ENCODE measurements at regions not wholly inside any gene's neighbourhood (a gene's known extent, or its start where the extent isn't known, plus 50 kb on each side); places are given as distances from the start of the nearest gene placed in this dataset.
A peak's percentile ranks its signal among the peaks of the same experiment; 100 is the strongest.

DNA sequence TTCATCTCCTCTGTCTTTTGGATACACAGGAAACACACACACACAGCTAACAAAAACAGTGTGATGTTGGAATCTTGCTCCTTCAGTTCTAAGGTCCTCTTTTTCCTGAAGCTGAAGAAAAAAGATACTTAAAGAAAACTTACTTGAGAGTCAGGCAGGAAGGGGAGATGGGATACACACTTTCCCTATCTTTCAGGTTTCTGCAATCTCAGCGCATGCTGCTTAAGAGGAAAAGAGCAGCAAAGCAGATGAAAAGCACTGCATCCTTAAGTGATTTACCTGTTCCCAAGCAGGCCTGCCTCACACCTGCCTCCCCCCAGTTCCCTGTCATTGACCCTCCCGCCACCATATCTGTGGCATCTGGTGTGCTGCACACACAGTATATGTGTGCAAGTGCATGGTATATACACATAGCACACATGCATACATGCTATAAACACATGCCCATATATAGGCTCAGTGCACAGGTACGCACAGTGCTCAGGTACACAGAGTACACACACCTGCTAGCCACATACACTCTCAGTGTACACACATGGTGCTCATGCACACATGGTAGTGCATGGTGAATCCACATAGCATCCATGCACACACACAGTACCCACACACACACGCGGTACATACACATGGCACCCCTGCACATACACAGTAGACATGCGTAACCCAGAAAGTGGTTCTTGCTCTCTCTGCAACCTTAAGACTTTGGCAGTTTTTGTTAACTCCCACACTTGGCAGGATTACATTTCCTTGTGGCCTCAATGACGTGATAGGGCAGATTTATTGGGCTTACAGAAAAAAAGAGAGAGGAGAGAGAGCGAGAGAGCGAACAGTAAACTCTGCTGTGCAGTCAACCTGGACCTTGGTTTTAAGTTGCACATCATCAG lies 166.9 kb downstream of the TOMM20 start:
- Mint-ChIP-seq H3K4me3 (no peak overlapping the region), H3K27me3 (no peaks in the 10 kb centered on the region), H3K36me3 (ENCODE audit: low read depth) (peaks cover 14% of the 10 kb centered on the region), H3K9me3 (no peaks in the 10 kb centered on the region), H3K4me1 (peaks cover 83% of the 10 kb centered on the region), H3K27ac (peak overlapping the region; percentile 94)
- DNase-seq = no peak
- CTCF ChIA-PET = interaction anchor here (0.7 to 1.5 kb wide), 3 partner anchors 8 to 32 kb away, joined by 3 to 5 read pairs (median 4); no protein-coding TSS in a partner anchor
- POLR2A ChIA-PET = interaction anchor here (0.5 to 0.6 kb wide), 3 partner anchors 64 to 466 kb away, joined by 3 to 4 read pairs (median 4); no protein-coding TSS in a partner anchor

DNA sequence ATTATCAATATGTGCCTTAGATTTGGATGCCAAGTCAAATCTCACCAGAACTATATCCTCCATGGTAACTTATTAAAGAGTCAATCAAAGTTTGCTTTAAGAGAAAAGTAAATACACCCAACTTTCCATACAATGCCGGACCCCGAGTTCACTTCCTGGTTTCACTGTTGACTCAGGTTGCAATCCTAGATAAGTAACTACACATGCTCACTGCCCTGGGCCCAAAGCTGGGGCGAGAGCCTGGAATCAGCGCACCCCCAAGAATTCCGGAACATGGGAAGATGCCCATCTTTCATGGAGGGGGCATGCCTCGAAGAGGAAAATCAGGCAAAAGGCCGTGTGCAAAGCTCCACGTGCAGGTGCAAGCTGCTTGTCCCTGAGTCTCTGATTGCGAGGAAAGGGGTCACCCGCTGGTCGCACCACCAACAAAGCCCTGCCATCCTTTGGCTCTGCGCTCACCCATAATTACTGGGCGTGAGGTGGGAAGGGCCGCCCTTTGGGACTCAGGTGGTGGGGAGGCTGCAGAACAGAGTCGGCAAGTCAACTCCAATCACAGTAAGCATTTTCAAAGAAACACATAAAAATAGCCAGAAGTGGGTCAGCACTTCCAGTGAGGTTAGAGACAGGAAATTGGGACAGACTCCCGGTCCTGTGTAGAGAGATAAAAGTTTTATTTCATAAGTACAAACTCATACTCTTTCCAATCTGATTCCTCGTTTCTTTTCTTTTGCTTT lies 167.7 kb downstream of the TOMM20 start:
- H3K9me3 Mint-ChIP-seq = no peaks in the 10 kb centered on the region
- H3K4me1 Mint-ChIP-seq = peaks cover 84% of the 10 kb centered on the region
- ChIA-PET POLR2A (interaction anchor here (0.5 kb wide), 1 partner anchor 64 kb away, joined by 4 read pairs; no protein-coding TSS in a partner anchor), CTCF (interaction anchor here (0.7 to 1.5 kb wide), 2 partner anchors 9 to 20 kb away, joined by 3 to 4 read pairs; no protein-coding TSS in a partner anchor)
- H3K27me3 Mint-ChIP-seq = no peaks in the 10 kb centered on the region
- H3K27ac Mint-ChIP-seq = peak overlapping the region; percentile 94
- DNase-seq = no peak
- peaks cover 11% of the 10 kb centered on the region for H3K36me3 Mint-ChIP-seq (ENCODE audit: low read depth)
- H3K4me3 Mint-ChIP-seq = no peak overlapping the region

DNA sequence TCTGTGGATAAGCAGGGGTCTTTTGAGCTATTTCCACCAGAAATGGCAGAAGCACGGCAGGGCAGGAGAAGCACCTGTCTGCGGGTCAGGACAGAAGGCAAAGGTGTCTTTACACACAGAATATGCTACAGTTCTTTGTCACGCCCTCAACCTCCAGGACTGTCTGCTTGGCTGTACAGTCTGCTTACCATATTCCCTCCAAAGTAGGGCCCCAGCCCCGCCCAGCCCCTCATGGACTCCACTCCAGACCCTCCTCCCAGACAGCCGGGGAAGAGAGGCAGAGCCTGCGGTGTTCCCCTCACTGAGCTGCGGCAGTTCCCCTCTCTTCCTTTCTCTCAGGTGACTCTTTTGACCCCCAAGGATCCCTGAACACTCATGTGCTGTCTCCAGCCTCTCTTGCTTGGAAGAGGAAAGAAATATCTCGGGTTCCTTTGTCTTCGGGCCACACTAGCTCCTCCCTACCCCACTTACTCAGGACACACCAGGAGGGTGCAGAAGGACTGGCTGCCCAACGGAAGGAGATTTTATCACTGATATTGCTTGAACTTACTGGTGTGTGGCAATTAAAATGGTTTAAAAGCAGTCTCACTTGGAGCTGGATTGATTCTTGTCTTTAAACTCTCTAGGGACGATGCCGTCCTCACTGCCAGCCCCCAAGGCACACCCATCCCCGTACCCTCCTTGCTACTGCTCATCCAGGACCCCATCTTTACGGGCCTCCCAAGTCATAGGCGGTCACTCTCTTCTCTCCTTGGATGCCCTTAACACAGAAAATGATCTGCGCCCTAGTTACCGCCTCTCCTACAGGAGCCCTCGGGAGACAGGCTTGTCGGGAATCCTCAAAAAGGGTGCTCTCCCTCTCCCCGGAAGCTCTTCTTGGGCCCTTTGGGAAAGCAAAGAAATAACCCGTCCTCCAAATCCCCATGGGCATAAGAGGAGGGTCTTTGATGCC lies 169.7 kb downstream of the TOMM20 start:
- DNase-seq = no peak
- H3K4me1 Mint-ChIP-seq = peaks cover 85% of the 10 kb centered on the region
- POLR2A ChIA-PET = no interaction called here
- no peaks in the 10 kb centered on the region for H3K27me3 Mint-ChIP-seq
- CTCF ChIA-PET = interaction anchor here (0.7 to 5.4 kb wide), 7 partner anchors 9 to 359 kb away, joined by 3 to 40 read pairs (median 3); no protein-coding TSS in a partner anchor
- no peaks in the 10 kb centered on the region for H3K9me3 Mint-ChIP-seq
- H3K4me3 Mint-ChIP-seq = no peak overlapping the region
- H3K36me3 Mint-ChIP-seq (ENCODE audit: low read depth) = peaks cover 3% of the 10 kb centered on the region
- no peak overlapping the region for H3K27ac Mint-ChIP-seq

DNA sequence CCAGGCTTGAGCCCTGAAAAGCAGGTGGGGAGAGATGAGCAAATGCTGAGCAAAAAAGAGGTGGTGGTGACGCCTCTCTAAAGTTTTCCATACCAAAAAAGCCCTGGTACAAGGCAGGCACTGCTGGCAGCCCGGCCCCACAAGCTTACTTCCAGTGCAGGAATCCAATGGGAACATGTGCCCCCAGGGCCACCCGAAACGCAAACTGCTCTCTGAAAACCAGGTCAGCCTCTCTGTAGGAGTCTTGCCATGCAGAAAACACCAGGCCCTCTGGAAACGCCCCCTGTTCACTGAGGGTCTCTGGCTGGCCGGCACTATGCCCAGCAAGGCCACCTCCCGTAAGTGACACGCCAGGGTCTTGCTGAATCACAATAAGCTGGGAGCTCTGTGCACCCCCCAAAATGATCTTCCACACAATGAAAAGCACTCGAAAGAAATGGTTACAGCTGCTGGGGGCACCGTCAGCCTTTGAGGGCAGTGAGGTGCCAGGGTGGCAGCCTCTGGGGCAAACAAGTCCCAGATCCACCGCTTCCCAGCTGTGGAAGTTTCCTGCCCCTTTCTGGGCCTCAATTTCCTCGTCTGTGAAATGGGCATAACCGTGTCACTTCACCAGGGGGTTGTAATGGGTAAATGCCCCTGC lies 170.5 kb downstream of the TOMM20 start:
- ChIA-PET CTCF (interaction anchor here (0.8 to 5.4 kb wide), 5 partner anchors 16 to 358 kb away, joined by 3 to 40 read pairs (median 3); no protein-coding TSS in a partner anchor), POLR2A (interaction anchor here (0.7 kb wide), 1 partner anchor 53 kb away, joined by 3 read pairs; no protein-coding TSS in a partner anchor)
- Mint-ChIP-seq H3K27ac (no peak overlapping the region), H3K36me3 (ENCODE audit: low read depth) (no peaks in the 10 kb centered on the region), H3K4me1 (peaks cover 82% of the 10 kb centered on the region), H3K27me3 (no peaks in the 10 kb centered on the region), H3K4me3 (no peak overlapping the region), H3K9me3 (no peaks in the 10 kb centered on the region)
- no peak for DNase-seq

DNA sequence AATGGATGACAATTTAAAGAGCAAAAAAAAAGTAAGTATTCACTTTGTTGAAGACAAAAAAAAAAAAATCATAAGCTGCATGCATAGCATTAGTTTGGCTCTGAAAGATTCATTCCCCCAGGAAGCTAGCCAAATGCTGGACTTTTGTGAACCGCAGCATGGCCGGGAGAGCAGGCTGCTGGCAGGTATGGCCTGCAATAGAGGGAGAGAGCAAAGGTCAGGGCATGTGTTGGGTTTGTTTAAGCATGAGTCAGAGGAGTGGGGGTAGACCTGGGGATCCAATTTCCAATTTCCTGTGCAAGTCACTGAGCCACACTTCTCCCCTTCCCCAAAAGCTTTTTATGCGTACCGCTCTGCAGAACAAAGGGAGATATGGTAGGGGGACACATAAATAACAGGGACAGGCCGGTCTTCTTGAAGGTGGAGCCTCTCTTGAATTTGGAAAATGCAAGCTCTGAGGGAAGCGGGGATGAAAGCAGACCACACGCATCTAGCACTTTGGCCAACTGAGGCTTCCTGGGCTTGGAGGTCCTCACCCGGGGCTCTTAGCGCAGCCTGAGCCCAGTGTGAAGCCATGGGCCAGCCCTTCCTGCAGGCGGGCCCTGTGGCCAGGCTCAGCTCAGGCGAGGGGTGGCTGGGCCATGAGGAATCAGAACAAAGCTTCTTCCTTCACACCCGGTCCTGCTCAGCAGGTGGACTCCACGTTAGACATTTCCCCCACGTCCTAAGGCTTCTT lies 171.1 kb downstream of the TOMM20 start:
- Mint-ChIP-seq H3K36me3 (ENCODE audit: low read depth) (no peaks in the 10 kb centered on the region), H3K27me3 (no peaks in the 10 kb centered on the region), H3K27ac (peak overlapping the region; percentile 71), H3K4me1 (peaks cover 75% of the 10 kb centered on the region), H3K9me3 (no peaks in the 10 kb centered on the region), H3K4me3 (no peak overlapping the region)
- CTCF ChIA-PET = interaction anchor here (0.8 to 5.4 kb wide), 8 partner anchors 16 to 357 kb away, joined by 3 to 40 read pairs (median 3); no protein-coding TSS in a partner anchor
- no peak for DNase-seq
- POLR2A ChIA-PET = interaction anchor here (0.7 kb wide), 1 partner anchor 54 kb away, joined by 3 read pairs; no protein-coding TSS in a partner anchor

DNA sequence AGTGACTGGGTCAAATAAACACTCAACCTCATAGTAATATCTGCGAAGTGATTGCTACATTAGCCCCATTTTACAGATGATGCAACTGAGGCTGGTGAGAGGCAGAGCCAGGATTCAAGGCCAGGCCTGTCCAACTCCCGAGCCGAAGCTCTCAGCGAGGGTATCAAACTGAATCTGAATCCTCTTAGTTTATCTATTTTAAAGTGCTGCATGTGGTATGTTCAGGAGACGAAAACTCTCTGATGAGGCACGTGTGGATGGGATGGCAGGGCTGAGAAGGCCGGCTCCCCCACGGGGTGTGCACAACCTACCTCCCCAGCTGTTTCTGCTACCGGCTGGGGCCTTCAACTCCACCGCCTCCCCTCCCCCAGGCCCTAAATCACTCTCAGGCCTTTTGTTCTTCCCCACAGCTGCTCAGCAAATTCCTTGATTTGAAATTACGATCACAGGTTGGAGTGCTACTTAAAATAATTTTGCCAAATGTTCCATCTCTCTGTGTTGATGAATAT lies 171.8 kb downstream of the TOMM20 start:
- no peaks in the 10 kb centered on the region for H3K27me3 Mint-ChIP-seq
- ChIA-PET POLR2A (interaction anchor here (0.7 kb wide), 1 partner anchor 55 kb away, joined by 3 read pairs; no protein-coding TSS in a partner anchor), CTCF (interaction anchor here (0.7 to 5.4 kb wide), 8 partner anchors 9 to 357 kb away, joined by 3 to 40 read pairs (median 4); no protein-coding TSS in a partner anchor)
- H3K27ac Mint-ChIP-seq = peak overlapping the region; percentile 71
- H3K4me1 Mint-ChIP-seq = peaks cover 69% of the 10 kb centered on the region
- no peak for DNase-seq
- no peaks in the 10 kb centered on the region for H3K36me3 Mint-ChIP-seq (ENCODE audit: low read depth)
- H3K9me3 Mint-ChIP-seq = peaks cover 3% of the 10 kb centered on the region
- H3K4me3 Mint-ChIP-seq = no peak overlapping the region

DNA sequence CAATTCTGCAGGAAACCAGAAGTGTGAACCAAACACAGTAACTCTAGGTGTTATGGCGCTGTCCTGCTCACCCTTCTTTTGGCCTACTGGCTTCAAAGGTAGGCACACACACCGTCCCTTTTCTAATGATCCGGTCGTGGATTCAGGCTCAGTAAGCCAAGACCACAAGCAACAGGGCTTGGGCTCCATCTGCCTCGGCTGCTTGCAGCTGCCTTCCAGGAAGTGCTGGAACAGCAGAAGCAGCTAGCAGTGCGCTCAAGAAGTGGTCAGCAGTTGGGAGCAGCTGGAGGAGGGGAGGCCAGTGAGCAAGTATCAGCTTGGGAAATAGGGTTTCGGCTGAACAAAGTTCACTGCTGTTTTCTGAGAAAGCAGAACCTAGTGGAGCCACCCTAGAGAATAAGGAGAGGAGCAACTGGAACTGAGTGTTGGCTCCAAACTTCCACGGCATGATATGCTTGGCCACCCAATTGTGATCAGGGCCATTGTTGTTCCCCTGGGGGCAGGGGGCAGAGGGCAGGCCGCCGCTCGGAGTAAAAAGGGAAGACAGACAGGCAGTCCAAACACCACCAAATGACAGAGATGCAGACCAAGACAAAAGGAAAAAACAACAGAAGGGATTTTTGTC lies 173.4 kb downstream of the TOMM20 start:
- H3K27ac Mint-ChIP-seq = peak overlapping the region; percentile 85
- H3K4me3 Mint-ChIP-seq = no peak overlapping the region
- DNase-seq = no peak
- ChIA-PET CTCF (interaction anchor here (0.5 to 5.4 kb wide), 7 partner anchors 8 to 196 kb away, joined by 3 to 40 read pairs (median 3); no protein-coding TSS in a partner anchor), POLR2A (interaction anchor here (0.6 kb wide), 2 partner anchors 25 to 224 kb away, joined by 4 to 8 read pairs; no protein-coding TSS in a partner anchor)
- H3K9me3 Mint-ChIP-seq = peaks cover 3% of the 10 kb centered on the region
- no peaks in the 10 kb centered on the region for H3K36me3 Mint-ChIP-seq (ENCODE audit: low read depth)
- peaks cover 54% of the 10 kb centered on the region for H3K4me1 Mint-ChIP-seq
- no peaks in the 10 kb centered on the region for H3K27me3 Mint-ChIP-seq

DNA sequence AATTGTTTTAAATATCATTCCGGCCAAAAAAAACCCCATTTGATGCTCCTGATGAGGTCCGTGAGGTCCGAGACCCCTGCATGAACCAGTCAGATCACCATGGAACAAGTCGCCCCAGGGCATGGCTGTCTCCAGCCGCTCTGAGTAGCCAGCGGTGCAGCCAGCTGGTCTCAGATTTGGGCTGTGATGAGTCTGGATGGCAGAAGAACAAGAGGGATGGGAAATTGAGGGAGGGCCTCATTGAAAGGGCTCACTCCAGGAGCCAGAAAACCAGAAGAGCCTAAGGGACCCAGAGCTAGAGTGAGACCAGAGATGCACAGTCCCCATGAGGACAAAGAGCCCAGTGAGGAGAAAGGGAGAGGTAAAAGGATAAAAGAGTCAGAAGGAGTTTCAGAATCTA lies 174.0 kb downstream of the TOMM20 start:
- no peak for DNase-seq
- Mint-ChIP-seq H3K27me3 (no peaks in the 10 kb centered on the region), H3K4me1 (peaks cover 48% of the 10 kb centered on the region), H3K9me3 (peaks cover 5% of the 10 kb centered on the region), H3K27ac (peak overlapping the region; percentile 85), H3K36me3 (ENCODE audit: low read depth) (no peaks in the 10 kb centered on the region), H3K4me3 (no peak overlapping the region)
- POLR2A ChIA-PET = interaction anchor here (0.6 kb wide), 2 partner anchors 26 to 223 kb away, joined by 4 to 8 read pairs; no protein-coding TSS in a partner anchor
- CTCF ChIA-PET = interaction anchor here (0.9 to 5.4 kb wide), 5 partner anchors 7 to 129 kb away, joined by 3 to 40 read pairs (median 3); no protein-coding TSS in a partner anchor

DNA sequence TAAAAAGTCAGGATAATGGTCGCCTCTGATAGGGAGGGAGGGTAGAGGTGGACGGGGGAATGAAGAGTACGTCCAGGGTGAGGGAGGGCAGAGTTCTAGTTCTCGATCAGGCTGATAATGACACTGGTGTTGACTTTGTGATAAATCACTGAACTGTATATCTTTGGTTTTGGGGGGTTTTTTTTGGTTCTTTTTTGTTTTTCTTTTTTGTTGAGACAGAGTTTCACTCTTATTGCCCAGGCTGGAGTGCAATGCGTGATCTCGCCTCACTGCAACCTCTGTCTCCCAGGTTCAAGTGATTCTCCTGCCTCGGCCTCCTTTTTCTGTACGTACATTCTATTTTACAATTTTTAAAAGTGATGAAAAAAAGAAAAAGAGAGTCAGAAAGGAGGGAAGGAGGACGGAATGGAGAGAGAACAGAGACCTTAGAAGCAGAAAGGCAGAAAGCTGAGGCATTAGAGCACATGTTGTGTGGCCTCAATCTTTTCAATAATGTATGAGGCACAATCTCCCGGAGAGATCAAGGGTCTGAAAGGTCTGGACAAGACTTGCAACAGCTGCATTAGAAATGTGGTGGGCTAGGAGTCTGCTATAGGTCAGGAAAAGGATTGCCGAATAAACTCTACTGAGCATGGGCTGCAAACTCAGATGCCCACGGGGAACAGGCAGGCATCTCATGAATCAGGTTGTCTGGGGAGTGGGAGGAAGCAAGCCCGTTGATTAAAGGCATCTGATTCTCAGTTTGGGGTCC lies 174.8 kb downstream of the TOMM20 start:
- Mint-ChIP-seq H3K4me3 (no peak overlapping the region), H3K27me3 (no peaks in the 10 kb centered on the region), H3K36me3 (ENCODE audit: low read depth) (no peaks in the 10 kb centered on the region), H3K27ac (peak overlapping the region; percentile 38), H3K9me3 (peaks cover 12% of the 10 kb centered on the region), H3K4me1 (peaks cover 41% of the 10 kb centered on the region)
- no peak for DNase-seq
- POLR2A ChIA-PET = no interaction called here
- CTCF ChIA-PET = interaction anchor here (5.4 kb wide), 1 partner anchor 12 kb away, joined by 40 read pairs; no protein-coding TSS in a partner anchor

DNA sequence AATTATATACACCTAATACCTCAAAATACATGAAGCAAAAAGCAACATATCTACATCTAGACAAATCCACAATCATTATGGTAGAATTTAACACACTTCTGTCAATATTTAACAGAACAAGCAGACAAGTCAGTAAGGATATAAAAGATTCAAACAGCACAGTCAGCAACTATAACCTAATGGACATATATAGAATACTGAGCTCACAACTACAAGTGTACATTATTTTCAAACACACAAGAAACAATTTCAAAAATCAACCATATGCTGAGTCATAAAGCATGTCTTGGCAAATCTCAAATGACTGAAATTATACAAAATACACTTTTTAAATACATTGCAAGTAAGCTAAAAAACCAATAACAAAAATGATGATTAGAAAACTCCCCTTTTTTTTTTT lies 178.0 kb downstream of the TOMM20 start:
- Mint-ChIP-seq H3K4me1 (peaks cover 22% of the 10 kb centered on the region), H3K4me3 (no peak overlapping the region), H3K9me3 (peaks cover 12% of the 10 kb centered on the region), H3K27me3 (no peaks in the 10 kb centered on the region), H3K36me3 (ENCODE audit: low read depth) (no peaks in the 10 kb centered on the region), H3K27ac (no peak overlapping the region)
- ChIA-PET CTCF (interaction anchor here (0.8 to 2.4 kb wide), 3 partner anchors 8 to 11 kb away, joined by 3 to 10 read pairs (median 5); no protein-coding TSS in a partner anchor), POLR2A (no interaction called here)
- DNase-seq = no peak
